ENCODE measurements at regions not wholly inside any gene's neighbourhood (a gene's known extent, or its start where the extent isn't known, plus 50 kb on each side); places are given as distances from the start of the nearest gene placed in this dataset.

DNA sequence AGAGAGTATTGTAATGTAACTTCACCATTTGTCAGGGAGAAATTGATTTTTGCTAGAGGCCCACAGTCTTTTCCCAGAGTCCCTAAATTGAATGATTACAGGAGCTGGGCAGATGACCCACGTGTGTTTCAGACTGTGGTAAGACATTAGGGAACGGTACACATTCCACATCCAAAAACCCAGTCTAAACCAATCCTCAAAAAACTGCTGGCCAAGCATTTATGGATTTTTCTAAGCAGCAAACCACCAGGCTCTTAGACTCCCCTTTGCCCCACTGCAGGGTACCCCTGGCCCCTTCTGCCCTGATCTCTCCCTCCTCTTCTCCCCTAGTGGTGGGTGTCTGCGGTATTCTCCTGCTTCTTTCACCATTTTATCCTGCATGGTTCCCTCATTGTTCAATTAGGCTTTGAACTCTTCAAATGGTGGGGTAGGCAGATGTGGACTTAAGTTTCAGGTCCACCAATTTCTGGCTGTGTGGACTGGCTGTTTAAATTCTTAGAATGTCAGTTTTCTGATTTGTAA is 135.5 kb upstream of the SORCS3 start:
- no peak for TF ChIP-seq POLR2A (IDR thresholded peaks at IDR 0.05)
- TF ChIP-seq, protein P1, sequence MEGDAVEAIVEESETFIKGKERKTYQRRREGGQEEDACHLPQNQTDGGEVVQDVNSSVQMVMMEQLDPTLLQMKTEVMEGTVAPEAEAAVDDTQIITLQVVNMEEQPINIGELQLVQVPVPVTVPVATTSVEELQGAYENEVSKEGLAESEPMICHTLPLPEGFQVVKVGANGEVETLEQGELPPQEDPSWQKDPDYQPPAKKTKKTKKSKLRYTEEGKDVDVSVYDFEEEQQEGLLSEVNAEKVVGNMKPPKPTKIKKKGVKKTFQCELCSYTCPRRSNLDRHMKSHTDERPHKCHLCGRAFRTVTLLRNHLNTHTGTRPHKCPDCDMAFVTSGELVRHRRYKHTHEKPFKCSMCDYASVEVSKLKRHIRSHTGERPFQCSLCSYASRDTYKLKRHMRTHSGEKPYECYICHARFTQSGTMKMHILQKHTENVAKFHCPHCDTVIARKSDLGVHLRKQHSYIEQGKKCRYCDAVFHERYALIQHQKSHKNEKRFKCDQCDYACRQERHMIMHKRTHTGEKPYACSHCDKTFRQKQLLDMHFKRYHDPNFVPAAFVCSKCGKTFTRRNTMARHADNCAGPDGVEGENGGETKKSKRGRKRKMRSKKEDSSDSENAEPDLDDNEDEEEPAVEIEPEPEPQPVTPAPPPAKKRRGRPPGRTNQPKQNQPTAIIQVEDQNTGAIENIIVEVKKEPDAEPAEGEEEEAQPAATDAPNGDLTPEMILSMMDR (IDR thresholded peaks at IDR 0.05): no peak
